SK-N-SH (cell line): ENCODE measurements at regions not wholly inside any gene's neighbourhood (a gene's known extent, or its start where the extent isn't known, plus 50 kb on each side); places are given as distances from the start of the nearest gene placed in this dataset.

ENCODE experiments used
- CHD2 ChIP-seq: fragments of 150-350 bp; IDR thresholded peaks from 2 replicates; pipeline ENCODE4 v1.6.1; 2018; ENCODE audit warnings: low read length; ENCODE audit not compliant: partially characterized antibody
- EP300 ChIP-seq, 2 experiments: IDR thresholded peaks; 2 replicates each; pipeline versions ENCODE4 v1.4.0 to v1.6.1; 2012; ENCODE audit warnings: borderline replicate concordance in 1 of 2, low read depth in 1 of 2, low read length in 1 of 2
- FOXM1 ChIP-seq: IDR thresholded peaks from 2 replicates; pipeline ENCODE4 v1.4.0; 2012; ENCODE audit warnings: low read depth, mild to moderate bottlenecking
- MAX ChIP-seq: IDR thresholded peaks from 2 replicates; pipeline ENCODE4 v1.4.0; 2012; ENCODE audit warnings: low read depth
- POLR2AphosphoS5 ChIP-seq: IDR thresholded peaks from 2 replicates; pipeline ENCODE4 v1.6.1; 2012; ENCODE audit warnings: low read depth, low read length
- RCOR1 ChIP-seq: fragments of 150-350 bp; IDR thresholded peaks from 2 replicates; pipeline ENCODE4 v1.6.1; 2017; ENCODE audit warnings: antibody characterized with exemption, low read length
- SMC3 ChIP-seq: IDR thresholded peaks from 2 replicates; pipeline ENCODE4 v1.6.1; 2012; ENCODE audit warnings: low read depth, low read length, improper control_type of control experiment
- YY1 ChIP-seq: IDR thresholded peaks from 2 replicates; pipeline ENCODE4 v1.4.0; 2012; ENCODE audit warnings: low read depth, mild to moderate bottlenecking
- TF ChIP-seq, protein P1 (sequence below): fragments of 200-600 bp; sonication (generic); IDR thresholded peaks from 2 replicates; pipeline ENCODE4 v1.6.1; 2017; ENCODE audit warnings: antibody characterized with exemption, mild to moderate bottlenecking, moderate library complexity
- TF ChIP-seq, protein P2 (sequence below): fragments of 150-350 bp; IDR thresholded peaks from 2 replicates; pipeline ENCODE4 v1.6.1; 2017; ENCODE audit warnings: antibody characterized with exemption, low read length, low read depth, borderline replicate concordance
- TF ChIP-seq, protein P3 (sequence below): IDR thresholded peaks from 2 replicates; pipeline ENCODE4 v1.4.0; 2012; ENCODE audit warnings: low read depth, borderline replicate concordance

DNA sequence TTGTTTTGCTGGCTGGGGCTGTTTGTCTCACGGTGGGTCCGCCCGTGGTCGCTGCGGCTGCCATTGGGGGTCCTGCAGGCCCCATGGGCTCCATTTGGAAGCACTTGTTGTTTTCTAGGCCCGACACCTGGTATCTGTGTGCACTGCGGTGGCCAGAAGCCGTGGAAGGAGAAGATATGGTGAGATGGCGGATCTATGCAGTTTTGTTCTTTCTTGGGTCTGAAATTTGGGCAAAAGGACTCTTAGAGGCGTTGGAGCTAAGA, 109.5 kb upstream of the SHH start:
- TF ChIP-seq, protein P1, sequence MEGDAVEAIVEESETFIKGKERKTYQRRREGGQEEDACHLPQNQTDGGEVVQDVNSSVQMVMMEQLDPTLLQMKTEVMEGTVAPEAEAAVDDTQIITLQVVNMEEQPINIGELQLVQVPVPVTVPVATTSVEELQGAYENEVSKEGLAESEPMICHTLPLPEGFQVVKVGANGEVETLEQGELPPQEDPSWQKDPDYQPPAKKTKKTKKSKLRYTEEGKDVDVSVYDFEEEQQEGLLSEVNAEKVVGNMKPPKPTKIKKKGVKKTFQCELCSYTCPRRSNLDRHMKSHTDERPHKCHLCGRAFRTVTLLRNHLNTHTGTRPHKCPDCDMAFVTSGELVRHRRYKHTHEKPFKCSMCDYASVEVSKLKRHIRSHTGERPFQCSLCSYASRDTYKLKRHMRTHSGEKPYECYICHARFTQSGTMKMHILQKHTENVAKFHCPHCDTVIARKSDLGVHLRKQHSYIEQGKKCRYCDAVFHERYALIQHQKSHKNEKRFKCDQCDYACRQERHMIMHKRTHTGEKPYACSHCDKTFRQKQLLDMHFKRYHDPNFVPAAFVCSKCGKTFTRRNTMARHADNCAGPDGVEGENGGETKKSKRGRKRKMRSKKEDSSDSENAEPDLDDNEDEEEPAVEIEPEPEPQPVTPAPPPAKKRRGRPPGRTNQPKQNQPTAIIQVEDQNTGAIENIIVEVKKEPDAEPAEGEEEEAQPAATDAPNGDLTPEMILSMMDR: no peak
- TF ChIP-seq, protein P2, sequence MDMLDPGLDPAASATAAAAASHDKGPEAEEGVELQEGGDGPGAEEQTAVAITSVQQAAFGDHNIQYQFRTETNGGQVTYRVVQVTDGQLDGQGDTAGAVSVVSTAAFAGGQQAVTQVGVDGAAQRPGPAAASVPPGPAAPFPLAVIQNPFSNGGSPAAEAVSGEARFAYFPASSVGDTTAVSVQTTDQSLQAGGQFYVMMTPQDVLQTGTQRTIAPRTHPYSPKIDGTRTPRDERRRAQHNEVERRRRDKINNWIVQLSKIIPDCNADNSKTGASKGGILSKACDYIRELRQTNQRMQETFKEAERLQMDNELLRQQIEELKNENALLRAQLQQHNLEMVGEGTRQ: no peak
- TF ChIP-seq FOXM1 (no peak), EP300 (IDR thresholded peaks at IDR 0.05; ENCODE audit: borderline replicate concordance in 1 of 2, low read depth in 1 of 2, low read length in 1 of 2) (no peak), MAX (no peak), SMC3 (no peak), POLR2AphosphoS5 (no peak), YY1 (no peak), RCOR1 (no peak), CHD2 (no peak)
- TF ChIP-seq, protein P3, sequence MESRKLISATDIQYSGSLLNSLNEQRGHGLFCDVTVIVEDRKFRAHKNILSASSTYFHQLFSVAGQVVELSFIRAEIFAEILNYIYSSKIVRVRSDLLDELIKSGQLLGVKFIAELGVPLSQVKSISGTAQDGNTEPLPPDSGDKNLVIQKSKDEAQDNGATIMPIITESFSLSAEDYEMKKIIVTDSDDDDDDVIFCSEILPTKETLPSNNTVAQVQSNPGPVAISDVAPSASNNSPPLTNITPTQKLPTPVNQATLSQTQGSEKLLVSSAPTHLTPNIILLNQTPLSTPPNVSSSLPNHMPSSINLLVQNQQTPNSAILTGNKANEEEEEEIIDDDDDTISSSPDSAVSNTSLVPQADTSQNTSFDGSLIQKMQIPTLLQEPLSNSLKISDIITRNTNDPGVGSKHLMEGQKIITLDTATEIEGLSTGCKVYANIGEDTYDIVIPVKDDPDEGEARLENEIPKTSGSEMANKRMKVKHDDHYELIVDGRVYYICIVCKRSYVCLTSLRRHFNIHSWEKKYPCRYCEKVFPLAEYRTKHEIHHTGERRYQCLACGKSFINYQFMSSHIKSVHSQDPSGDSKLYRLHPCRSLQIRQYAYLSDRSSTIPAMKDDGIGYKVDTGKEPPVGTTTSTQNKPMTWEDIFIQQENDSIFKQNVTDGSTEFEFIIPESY: no peak
